ENCODE measurements at regions not wholly inside any gene's neighbourhood (a gene's known extent, or its start where the extent isn't known, plus 50 kb on each side); places are given as distances from the start of the nearest gene placed in this dataset.

- Mint-ChIP-seq H3K9me3 (no peaks in the 10 kb centered on the region), H3K4me3 (no peak overlapping the region), H3K36me3 (ENCODE audit: insufficient read depth in 2 of 2) (no peaks in the 10 kb centered on the region), H3K4me1 (ENCODE audit: low read depth) (no peaks in the 10 kb centered on the region), H3K27ac (no peak overlapping the region), H3K27me3 (ENCODE audit: low read depth) (peaks cover 13% of the 10 kb centered on the region)
- ATAC-seq (replicated peaks in 1 of 2) = no peak
- no peak for DNase-seq
Observed at GRCh38 chr9:86507212-86507630, 153.0 kb upstream of the TUT7 start.

GRCh38 chr9:86503942-86504341 lies 149.7 kb upstream of the TUT7 start:
- no peak for ATAC-seq (replicated peaks in 1 of 2)
- no peaks in the 10 kb centered on the region for H3K4me1 Mint-ChIP-seq (ENCODE audit: low read depth)
- H3K9me3 Mint-ChIP-seq = no peaks in the 10 kb centered on the region
- H3K27me3 Mint-ChIP-seq (ENCODE audit: low read depth) = peaks cover 39% of the 10 kb centered on the region
- DNase-seq = no peak
- no peaks in the 10 kb centered on the region for H3K36me3 Mint-ChIP-seq (ENCODE audit: insufficient read depth in 2 of 2)
- no peak overlapping the region for H3K4me3 Mint-ChIP-seq
- H3K27ac Mint-ChIP-seq = no peak overlapping the region

GRCh38 chr9:86503314-86503713 lies 149.1 kb upstream of the TUT7 start:
- no peak for ATAC-seq (replicated peaks in 1 of 2)
- no peak for DNase-seq
- no peaks in the 10 kb centered on the region for H3K9me3 Mint-ChIP-seq
- no peaks in the 10 kb centered on the region for H3K4me1 Mint-ChIP-seq (ENCODE audit: low read depth)
- H3K27me3 Mint-ChIP-seq (ENCODE audit: low read depth) = peaks cover 43% of the 10 kb centered on the region
- no peaks in the 10 kb centered on the region for H3K36me3 Mint-ChIP-seq (ENCODE audit: insufficient read depth in 2 of 2)
- H3K4me3 Mint-ChIP-seq = no peak overlapping the region
- no peak overlapping the region for H3K27ac Mint-ChIP-seq

- DNase-seq (no peak), ATAC-seq (replicated peaks in 1 of 2) (no peak)
- no peaks in the 10 kb centered on the region for H3K4me1 Mint-ChIP-seq (ENCODE audit: low read depth)
- no peak overlapping the region for H3K4me3 Mint-ChIP-seq
- H3K27me3 Mint-ChIP-seq (ENCODE audit: low read depth) = peaks cover 56% of the 10 kb centered on the region
- no peak overlapping the region for H3K27ac Mint-ChIP-seq
- no peaks in the 10 kb centered on the region for H3K36me3 Mint-ChIP-seq (ENCODE audit: insufficient read depth in 2 of 2)
- no peaks in the 10 kb centered on the region for H3K9me3 Mint-ChIP-seq
Observed at GRCh38 chr9:86500667-86501435, 146.6 kb upstream of the TUT7 start.

- Mint-ChIP-seq H3K4me3 (no peak overlapping the region), H3K9me3 (no peaks in the 10 kb centered on the region), H3K27me3 (ENCODE audit: low read depth) (peaks cover 56% of the 10 kb centered on the region), H3K36me3 (ENCODE audit: insufficient read depth in 2 of 2) (no peaks in the 10 kb centered on the region), H3K27ac (no peak overlapping the region), H3K4me1 (ENCODE audit: low read depth) (no peaks in the 10 kb centered on the region)
- no peak for ATAC-seq (replicated peaks in 1 of 2)
- DNase-seq = no peak
Observed at GRCh38 chr9:86500031-86500430, 145.8 kb upstream of the TUT7 start.

GRCh38 chr9:86494644-86495111 lies 140.5 kb upstream of the TUT7 start:
- Mint-ChIP-seq H3K4me1 (ENCODE audit: low read depth) (no peaks in the 10 kb centered on the region), H3K4me3 (no peak overlapping the region), H3K9me3 (no peaks in the 10 kb centered on the region), H3K36me3 (ENCODE audit: insufficient read depth in 2 of 2) (no peaks in the 10 kb centered on the region), H3K27me3 (ENCODE audit: low read depth) (peaks cover 23% of the 10 kb centered on the region), H3K27ac (no peak overlapping the region)
- DNase-seq = no peak
- no peak for ATAC-seq (replicated peaks in 1 of 2)

GRCh38 chr9:86491468-86492266 lies 137.5 kb upstream of the TUT7 start:
- no peak overlapping the region for H3K4me3 Mint-ChIP-seq
- H3K9me3 Mint-ChIP-seq = no peaks in the 10 kb centered on the region
- no peaks in the 10 kb centered on the region for H3K36me3 Mint-ChIP-seq (ENCODE audit: insufficient read depth in 2 of 2)
- ATAC-seq (replicated peaks in 1 of 2) = no peak
- H3K4me1 Mint-ChIP-seq (ENCODE audit: low read depth) = no peaks in the 10 kb centered on the region
- H3K27me3 Mint-ChIP-seq (ENCODE audit: low read depth) = peaks cover 5% of the 10 kb centered on the region
- H3K27ac Mint-ChIP-seq = no peak overlapping the region
- no peak for DNase-seq

GRCh38 chr9:86488794-86489193 lies 134.6 kb upstream of the TUT7 start:
- ATAC-seq (replicated peaks in 1 of 2) (no peak), DNase-seq (no peak)
- Mint-ChIP-seq H3K9me3 (no peaks in the 10 kb centered on the region), H3K27me3 (ENCODE audit: low read depth) (no peaks in the 10 kb centered on the region), H3K4me1 (ENCODE audit: low read depth) (peaks cover 8% of the 10 kb centered on the region), H3K4me3 (no peak overlapping the region), H3K27ac (no peak overlapping the region), H3K36me3 (ENCODE audit: insufficient read depth in 2 of 2) (no peaks in the 10 kb centered on the region)

- Mint-ChIP-seq H3K4me3 (no peak overlapping the region), H3K4me1 (ENCODE audit: low read depth) (peaks cover 8% of the 10 kb centered on the region), H3K36me3 (ENCODE audit: insufficient read depth in 2 of 2) (no peaks in the 10 kb centered on the region), H3K9me3 (no peaks in the 10 kb centered on the region), H3K27me3 (ENCODE audit: low read depth) (no peaks in the 10 kb centered on the region), H3K27ac (no peak overlapping the region)
- no peak for ATAC-seq (replicated peaks in 1 of 2)
- no peak for DNase-seq
Observed at GRCh38 chr9:86488345-86488744, 134.1 kb upstream of the TUT7 start.

- ATAC-seq (replicated peaks in 1 of 2) (no peak), DNase-seq (no peak)
- Mint-ChIP-seq H3K4me1 (ENCODE audit: low read depth) (peaks cover 8% of the 10 kb centered on the region), H3K4me3 (no peak overlapping the region), H3K36me3 (ENCODE audit: insufficient read depth in 2 of 2) (no peaks in the 10 kb centered on the region), H3K27ac (no peak overlapping the region), H3K9me3 (no peaks in the 10 kb centered on the region), H3K27me3 (ENCODE audit: low read depth) (no peaks in the 10 kb centered on the region)
Observed at GRCh38 chr9:86487838-86488233, 133.6 kb upstream of the TUT7 start.

GRCh38 chr9:86486891-86487837 lies 133.0 kb upstream of the TUT7 start:
- no peak overlapping the region for H3K4me3 Mint-ChIP-seq
- H3K9me3 Mint-ChIP-seq = no peaks in the 10 kb centered on the region
- DNase-seq = no peak
- ATAC-seq (replicated peaks in 1 of 2) = no peak
- no peaks in the 10 kb centered on the region for H3K27me3 Mint-ChIP-seq (ENCODE audit: low read depth)
- peaks cover 8% of the 10 kb centered on the region for H3K4me1 Mint-ChIP-seq (ENCODE audit: low read depth)
- no peak overlapping the region for H3K27ac Mint-ChIP-seq
- H3K36me3 Mint-ChIP-seq (ENCODE audit: insufficient read depth in 2 of 2) = no peaks in the 10 kb centered on the region

- DNase-seq (peak; percentile 20 to 46), ATAC-seq (replicated peaks in 1 of 2) (peak; percentile 71 to 90)
- H3K4me1 Mint-ChIP-seq (ENCODE audit: low read depth) = peaks cover 8% of the 10 kb centered on the region
- H3K27me3 Mint-ChIP-seq (ENCODE audit: low read depth) = no peaks in the 10 kb centered on the region
- no peak overlapping the region for H3K27ac Mint-ChIP-seq
- no peak overlapping the region for H3K4me3 Mint-ChIP-seq
- H3K36me3 Mint-ChIP-seq (ENCODE audit: insufficient read depth in 2 of 2) = no peaks in the 10 kb centered on the region
- H3K9me3 Mint-ChIP-seq = no peaks in the 10 kb centered on the region
Observed at GRCh38 chr9:86485359-86485758, 131.1 kb upstream of the TUT7 start.

GRCh38 chr9:86483496-86483895 lies 129.3 kb upstream of the TUT7 start:
- Mint-ChIP-seq H3K4me1 (ENCODE audit: low read depth) (peaks cover 8% of the 10 kb centered on the region), H3K27ac (no peak overlapping the region), H3K4me3 (no peak overlapping the region), H3K9me3 (peaks cover 0 to 5% of the 10 kb centered on the region in 2 donors), H3K27me3 (ENCODE audit: low read depth) (peaks cover 13% of the 10 kb centered on the region), H3K36me3 (ENCODE audit: insufficient read depth in 2 of 2) (no peaks in the 10 kb centered on the region)
- DNase-seq (no peak), ATAC-seq (replicated peaks in 1 of 2) (no peak)
